ENCODE measurements at regions not wholly inside any gene's neighbourhood (a gene's known extent, or its start where the extent isn't known, plus 50 kb on each side); places are given as distances from the start of the nearest gene placed in this dataset.

DNA sequence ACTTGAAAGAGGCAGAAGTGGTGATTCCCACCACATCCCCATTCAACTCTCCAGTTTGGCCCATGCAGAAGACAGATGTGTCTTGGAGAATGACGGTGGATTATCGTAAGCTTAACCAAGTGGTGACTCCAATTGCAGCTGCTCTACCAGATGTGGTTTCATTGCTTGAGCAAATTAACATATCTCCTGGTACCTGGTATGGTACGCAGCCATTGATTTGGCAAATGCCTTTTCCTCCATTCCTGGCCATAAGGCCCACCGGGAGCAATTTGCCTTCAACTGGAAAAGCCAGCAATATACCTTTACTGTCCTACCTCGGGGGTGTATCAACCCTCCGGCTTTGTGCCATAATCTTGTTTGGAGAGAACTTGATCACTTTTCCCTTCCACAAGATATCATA, 411.5 kb upstream of the SMIM21 start:
- TF ChIP-seq, protein P1, sequence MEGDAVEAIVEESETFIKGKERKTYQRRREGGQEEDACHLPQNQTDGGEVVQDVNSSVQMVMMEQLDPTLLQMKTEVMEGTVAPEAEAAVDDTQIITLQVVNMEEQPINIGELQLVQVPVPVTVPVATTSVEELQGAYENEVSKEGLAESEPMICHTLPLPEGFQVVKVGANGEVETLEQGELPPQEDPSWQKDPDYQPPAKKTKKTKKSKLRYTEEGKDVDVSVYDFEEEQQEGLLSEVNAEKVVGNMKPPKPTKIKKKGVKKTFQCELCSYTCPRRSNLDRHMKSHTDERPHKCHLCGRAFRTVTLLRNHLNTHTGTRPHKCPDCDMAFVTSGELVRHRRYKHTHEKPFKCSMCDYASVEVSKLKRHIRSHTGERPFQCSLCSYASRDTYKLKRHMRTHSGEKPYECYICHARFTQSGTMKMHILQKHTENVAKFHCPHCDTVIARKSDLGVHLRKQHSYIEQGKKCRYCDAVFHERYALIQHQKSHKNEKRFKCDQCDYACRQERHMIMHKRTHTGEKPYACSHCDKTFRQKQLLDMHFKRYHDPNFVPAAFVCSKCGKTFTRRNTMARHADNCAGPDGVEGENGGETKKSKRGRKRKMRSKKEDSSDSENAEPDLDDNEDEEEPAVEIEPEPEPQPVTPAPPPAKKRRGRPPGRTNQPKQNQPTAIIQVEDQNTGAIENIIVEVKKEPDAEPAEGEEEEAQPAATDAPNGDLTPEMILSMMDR (IDR thresholded peaks at IDR 0.05): no peak
- no peak for TF ChIP-seq POLR2AphosphoS5 (IDR thresholded peaks at IDR 0.05)
- no peak for TF ChIP-seq EP300 (IDR thresholded peaks at IDR 0.05)
- no peak for TF ChIP-seq POLR2A (IDR thresholded peaks at IDR 0.05)
- no peak overlapping the region for H3K4me3 ChIP-seq
- no peaks in the 10 kb centered on the region for H3K9me3 ChIP-seq
- H3K27ac ChIP-seq: no peak overlapping the region
- no peaks in the 10 kb centered on the region for H3K27me3 ChIP-seq
- H3K4me1 ChIP-seq: no peaks in the 10 kb centered on the region
- no peak for ATAC-seq
- H3K36me3 ChIP-seq: no peaks in the 10 kb centered on the region
- WGBS, 2 donors (ENCODE audit: low coverage in 1 of 2): 94% methylated on average over 6 of the region's 6 CpGs; no CpG with 5 or more reads in 1 of the 2 donors

DNA sequence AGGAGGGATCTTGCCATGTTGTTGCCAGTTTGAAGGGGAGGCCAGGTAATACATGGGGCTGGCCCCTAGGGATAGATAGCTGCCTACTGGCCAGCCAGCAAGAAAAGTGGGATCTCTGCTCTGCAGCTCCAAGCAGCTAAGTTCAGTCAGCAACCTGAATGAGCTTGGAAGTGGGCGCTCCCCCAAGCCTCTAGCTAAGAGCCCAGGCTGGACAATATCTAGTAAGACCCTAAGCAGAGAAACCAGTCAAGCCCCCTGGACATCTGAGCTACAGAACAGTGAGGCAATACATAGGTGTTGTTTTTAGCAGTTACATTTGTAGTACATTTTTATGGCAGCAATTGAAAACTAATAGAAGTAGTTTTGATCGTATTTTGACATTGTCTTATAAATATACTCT, 409.8 kb upstream of the SMIM21 start:
- Histone ChIP-seq H3K27ac (no peak overlapping the region), H3K9me3 (no peaks in the 10 kb centered on the region), H3K27me3 (no peaks in the 10 kb centered on the region), H3K36me3 (no peaks in the 10 kb centered on the region), H3K4me3 (no peak overlapping the region), H3K4me1 (no peaks in the 10 kb centered on the region)
- 78 to 92% methylated on average over 1 to 2 of the region's 2 CpGs for WGBS, 2 donors (ENCODE audit: low coverage in 1 of 2)
- ATAC-seq: no peak
- TF ChIP-seq EP300 (IDR thresholded peaks at IDR 0.05): no peak

DNA sequence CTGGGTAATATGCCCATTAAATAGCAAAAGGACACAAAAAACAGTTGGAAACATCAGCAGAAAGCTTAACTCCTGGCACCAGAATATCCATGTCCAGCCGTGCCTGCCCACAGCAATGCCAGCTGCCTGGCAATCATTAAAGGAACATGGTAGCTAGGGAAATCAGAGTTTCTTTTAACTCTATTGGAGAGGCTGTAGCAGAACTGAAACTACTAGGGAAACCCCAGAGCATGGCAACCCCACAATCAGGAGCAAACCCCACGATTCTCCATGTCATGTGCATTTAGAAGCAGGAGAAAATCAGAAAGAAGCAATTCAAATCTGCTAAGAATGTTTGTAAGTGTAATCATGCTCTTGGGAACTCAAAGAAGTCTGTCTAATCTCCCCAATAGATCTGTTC, 409.0 kb upstream of the SMIM21 start:
- no peaks in the 10 kb centered on the region for H3K36me3 ChIP-seq
- H3K9me3 ChIP-seq: no peaks in the 10 kb centered on the region
- H3K27me3 ChIP-seq: no peaks in the 10 kb centered on the region
- TF ChIP-seq POLR2AphosphoS5 (IDR thresholded peaks at IDR 0.05) (no peak), EP300 (IDR thresholded peaks at IDR 0.05) (no peak), POLR2A (IDR thresholded peaks at IDR 0.05) (no peak)
- TF ChIP-seq, protein P1 (IDR thresholded peaks at IDR 0.05): no peak
- no peak overlapping the region for H3K27ac ChIP-seq
- WGBS, 2 donors (ENCODE audit: low coverage in 1 of 2): 73% methylated on average over 2 of the region's 2 CpGs; no CpG with 5 or more reads in 1 of the 2 donors
- H3K4me1 ChIP-seq: no peaks in the 10 kb centered on the region
- H3K4me3 ChIP-seq: no peak overlapping the region
- no peak for ATAC-seq

DNA sequence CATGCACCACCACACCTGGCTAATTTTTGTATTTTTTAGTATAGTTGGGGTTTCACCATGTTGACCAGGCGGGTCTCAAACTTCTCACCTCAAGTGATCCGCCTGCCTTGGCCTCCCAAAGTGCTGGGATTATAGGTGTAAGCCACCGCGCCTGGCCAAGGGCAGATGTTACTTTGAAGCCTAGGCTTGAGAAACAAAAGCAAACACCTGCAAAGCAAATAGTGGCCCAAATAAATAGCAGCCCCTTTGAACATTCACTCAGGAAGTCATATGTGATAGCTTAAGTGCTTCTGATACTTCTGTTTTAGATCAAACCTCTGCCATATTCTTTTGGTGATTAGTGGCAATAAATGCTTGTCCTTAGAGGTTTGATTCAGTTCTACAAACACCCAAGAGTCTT, 404.5 kb upstream of the SMIM21 start:
- Histone ChIP-seq H3K27ac (no peak overlapping the region), H3K36me3 (no peaks in the 10 kb centered on the region), H3K4me1 (no peaks in the 10 kb centered on the region), H3K9me3 (no peaks in the 10 kb centered on the region), H3K4me3 (no peak overlapping the region), H3K27me3 (no peaks in the 10 kb centered on the region)
- WGBS, 2 donors (ENCODE audit: low coverage in 1 of 2): no CpG with 5 or more reads among the region's 4 CpGs
- TF ChIP-seq EP300 (IDR thresholded peaks at IDR 0.05) (no peak), POLR2A (IDR thresholded peaks at IDR 0.05) (no peak), POLR2AphosphoS5 (IDR thresholded peaks at IDR 0.05) (no peak)
- TF ChIP-seq, protein P1 (IDR thresholded peaks at IDR 0.05): no peak
- no peak for ATAC-seq

DNA sequence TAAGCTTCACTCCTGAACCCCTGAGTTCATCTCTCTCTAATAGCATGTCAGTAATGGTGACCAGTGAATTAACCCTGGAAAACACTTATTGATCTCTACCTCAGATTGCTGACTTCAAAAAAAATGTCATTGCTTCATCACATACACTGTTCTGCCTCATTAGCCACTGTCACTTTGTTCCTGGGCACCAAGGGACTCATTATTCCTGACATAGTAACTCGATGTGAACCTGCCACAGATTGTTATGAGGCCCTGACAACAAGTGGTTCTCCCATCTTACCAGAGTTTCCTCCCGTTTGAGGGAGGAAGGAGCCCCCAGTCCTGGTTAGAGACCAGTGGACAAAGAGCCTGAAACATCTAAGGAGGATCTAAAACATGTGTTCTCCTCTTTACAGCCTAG, 403.3 kb upstream of the SMIM21 start:
- Histone ChIP-seq H3K27ac (no peak overlapping the region), H3K4me3 (no peak overlapping the region), H3K36me3 (no peaks in the 10 kb centered on the region), H3K4me1 (no peaks in the 10 kb centered on the region), H3K9me3 (no peaks in the 10 kb centered on the region), H3K27me3 (no peaks in the 10 kb centered on the region)
- WGBS, 2 donors (ENCODE audit: low coverage in 1 of 2): 72 to 82% methylated on average over 2 of the region's 2 CpGs
- TF ChIP-seq POLR2AphosphoS5 (IDR thresholded peaks at IDR 0.05) (no peak), POLR2A (IDR thresholded peaks at IDR 0.05) (no peak), EP300 (IDR thresholded peaks at IDR 0.05) (no peak)
- TF ChIP-seq, protein P1 (IDR thresholded peaks at IDR 0.05): no peak
- no peak for ATAC-seq
